Stomach (tissue), 4 donors: ENCODE measurements at regions not wholly inside any gene's neighbourhood (a gene's known extent, or its start where the extent isn't known, plus 50 kb on each side); places are given as distances from the start of the nearest gene placed in this dataset.

Experiments
- EP300 ChIP-seq: sonication (generic); formaldehyde crosslinking; IDR thresholded peaks from one replicate; pipeline ENCODE4 v1.6.1; 2017; ENCODE audit warnings: antibody characterized with exemption
- POLR2A ChIP-seq, 4 donors: fragments of 450-650 bp; IDR thresholded peaks; one replicate each; pipeline ENCODE4 v1.6.1; 2016; ENCODE audit warnings: antibody characterized with exemption in 4 of 4, control low read depth in 2 of 4, mild to moderate bottlenecking in 1 of 4, moderate library complexity in 1 of 4
- POLR2AphosphoS5 ChIP-seq, 3 donors: sonication (generic); formaldehyde crosslinking; IDR thresholded peaks; one replicate each; pipeline ENCODE4 v1.6.1; 2016; ENCODE audit warnings: antibody characterized with exemption in 3 of 3
- TF ChIP-seq, protein P1 (sequence below), 7 experiments: fragments of 450-650 bp in 4 of 7; fragments of 200-600 bp in 3 of 7; sonication (generic) in 3 of 7; IDR thresholded peaks; one replicate each; pipeline ENCODE4 v1.5.1; 2016 to 2019; ENCODE audit warnings: antibody characterized with exemption in 7 of 7, control low read depth in 2 of 7, mild to moderate bottlenecking in 1 of 7

DNA sequence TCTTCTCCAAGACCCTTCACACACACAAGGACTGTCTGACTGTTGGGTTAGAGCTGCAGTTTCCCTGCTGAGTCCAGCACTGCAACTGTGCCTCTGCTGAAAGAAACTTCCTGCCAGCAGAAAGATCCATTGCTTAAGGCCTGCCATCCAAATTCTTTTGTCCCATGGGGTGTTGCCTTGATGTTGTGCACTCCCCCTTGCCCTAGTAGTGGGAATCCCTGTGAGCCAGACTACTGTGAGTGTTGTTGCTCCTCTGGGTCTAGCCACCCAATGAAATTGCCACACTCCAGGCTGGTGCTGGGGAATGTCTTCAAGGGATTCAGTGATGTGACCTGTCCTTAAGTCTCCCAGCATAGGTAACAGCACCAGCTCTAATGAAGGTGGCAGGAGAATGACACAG, 166.6 kb upstream of the PDE3A start:
- TF ChIP-seq, protein P1, sequence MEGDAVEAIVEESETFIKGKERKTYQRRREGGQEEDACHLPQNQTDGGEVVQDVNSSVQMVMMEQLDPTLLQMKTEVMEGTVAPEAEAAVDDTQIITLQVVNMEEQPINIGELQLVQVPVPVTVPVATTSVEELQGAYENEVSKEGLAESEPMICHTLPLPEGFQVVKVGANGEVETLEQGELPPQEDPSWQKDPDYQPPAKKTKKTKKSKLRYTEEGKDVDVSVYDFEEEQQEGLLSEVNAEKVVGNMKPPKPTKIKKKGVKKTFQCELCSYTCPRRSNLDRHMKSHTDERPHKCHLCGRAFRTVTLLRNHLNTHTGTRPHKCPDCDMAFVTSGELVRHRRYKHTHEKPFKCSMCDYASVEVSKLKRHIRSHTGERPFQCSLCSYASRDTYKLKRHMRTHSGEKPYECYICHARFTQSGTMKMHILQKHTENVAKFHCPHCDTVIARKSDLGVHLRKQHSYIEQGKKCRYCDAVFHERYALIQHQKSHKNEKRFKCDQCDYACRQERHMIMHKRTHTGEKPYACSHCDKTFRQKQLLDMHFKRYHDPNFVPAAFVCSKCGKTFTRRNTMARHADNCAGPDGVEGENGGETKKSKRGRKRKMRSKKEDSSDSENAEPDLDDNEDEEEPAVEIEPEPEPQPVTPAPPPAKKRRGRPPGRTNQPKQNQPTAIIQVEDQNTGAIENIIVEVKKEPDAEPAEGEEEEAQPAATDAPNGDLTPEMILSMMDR (IDR thresholded peaks at IDR 0.05) = no peak
- no peak for TF ChIP-seq POLR2A (IDR thresholded peaks at IDR 0.05)
- TF ChIP-seq EP300 = no peak
- TF ChIP-seq POLR2AphosphoS5 (IDR thresholded peaks at IDR 0.05) = no peak
